CD4-positive, alpha-beta T cell treated with Interleukin-12 subunit alpha and Interleukin-12 subunit beta, for 1 hour (primary cell): ENCODE measurements at regions not wholly inside any gene's neighbourhood (a gene's known extent, or its start where the extent isn't known, plus 50 kb on each side); places are given as distances from the start of the nearest gene placed in this dataset.

ENCODE experiments used
- DNase-seq: peaks from one replicate; pipeline ENCODE4 v3.0.0-alpha.2; 2020

DNA sequence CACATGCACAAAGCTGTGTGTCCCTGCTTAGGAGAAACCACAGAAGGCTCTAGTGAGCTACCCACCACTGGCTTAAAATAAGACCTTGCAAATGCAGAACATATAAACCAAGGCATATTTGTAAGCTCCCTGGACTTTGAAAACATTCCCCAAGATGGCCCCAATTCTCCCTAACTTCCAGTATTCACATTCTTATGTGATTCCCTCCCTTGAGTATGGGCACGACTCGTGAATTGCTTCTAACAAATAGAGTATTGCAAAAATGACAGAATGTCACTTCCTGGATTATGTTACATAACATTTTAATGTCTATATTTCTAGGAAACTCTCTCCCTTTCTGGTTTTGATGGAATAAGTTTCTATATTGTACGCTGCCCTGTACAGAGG lies 131.8 kb upstream of the MCTP2 start:
- DNase-seq = no peak

DNA sequence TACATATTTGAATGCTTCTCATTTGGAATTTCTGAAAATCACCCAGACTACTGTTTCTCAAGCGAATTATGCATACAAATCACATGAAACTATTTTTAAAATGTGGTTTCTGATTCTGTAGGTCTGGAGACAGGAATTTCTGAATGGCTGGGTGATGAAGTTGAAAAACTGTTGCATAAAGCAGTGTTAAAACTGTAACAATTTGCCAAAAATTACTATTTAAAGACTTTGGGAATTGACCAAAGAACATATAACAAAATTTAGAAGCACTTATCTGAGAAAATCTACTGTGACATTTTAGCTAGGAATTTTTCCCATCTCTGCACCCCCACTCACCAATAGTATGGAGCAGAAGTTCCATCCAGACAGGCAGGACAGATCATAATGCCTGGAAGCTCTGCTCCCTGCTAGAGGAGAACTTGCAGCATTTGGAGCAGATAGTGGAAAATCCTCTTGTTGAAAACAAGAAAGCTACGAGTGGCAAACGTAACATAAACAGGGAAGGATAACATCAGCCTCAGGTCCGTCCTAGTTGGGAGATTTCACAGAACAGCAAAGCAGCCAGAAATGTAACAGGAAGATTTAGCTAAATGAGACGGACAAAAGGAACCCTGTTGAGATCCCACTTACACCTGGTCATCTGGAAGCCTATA lies 132.3 kb upstream of the MCTP2 start:
- DNase-seq = no peak

DNA sequence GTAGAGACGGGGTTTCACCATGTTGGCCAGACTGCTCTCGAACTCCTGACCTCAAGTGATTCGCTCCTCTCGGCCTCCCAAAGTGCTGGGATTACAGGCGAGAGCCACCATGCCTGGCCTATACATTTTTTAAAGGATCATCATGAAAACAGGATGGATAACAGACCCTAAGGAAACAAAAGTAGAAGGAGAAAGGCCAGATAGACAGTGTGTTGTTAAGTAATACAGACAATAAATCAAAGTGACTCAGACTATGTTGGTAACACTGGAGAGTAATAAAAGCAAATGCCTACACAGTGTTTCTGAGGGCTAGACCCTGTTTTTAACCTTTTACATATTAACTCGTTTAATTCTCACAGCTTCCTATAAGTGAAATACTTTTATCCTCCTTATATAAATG lies 133.8 kb upstream of the MCTP2 start:
- no peak for DNase-seq

DNA sequence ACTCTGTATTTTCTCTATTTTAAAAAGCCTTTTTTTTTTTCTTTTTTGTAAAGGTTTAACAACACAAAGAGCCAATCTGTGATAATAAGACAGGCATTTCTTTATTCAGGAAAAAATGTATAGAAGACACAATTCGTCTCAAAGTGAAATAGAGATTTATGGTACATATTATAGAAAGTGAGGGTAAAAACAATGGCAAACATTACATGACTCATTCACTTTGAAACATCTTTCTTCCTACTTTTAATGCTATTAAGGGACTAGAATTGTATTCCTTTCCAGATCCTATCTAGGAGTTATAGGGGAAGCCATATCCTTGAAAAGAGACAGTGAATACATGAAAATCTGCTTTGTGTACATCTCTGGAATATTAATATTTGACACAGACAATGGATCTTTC lies 137.1 kb upstream of the MCTP2 start:
- no peak for DNase-seq

DNA sequence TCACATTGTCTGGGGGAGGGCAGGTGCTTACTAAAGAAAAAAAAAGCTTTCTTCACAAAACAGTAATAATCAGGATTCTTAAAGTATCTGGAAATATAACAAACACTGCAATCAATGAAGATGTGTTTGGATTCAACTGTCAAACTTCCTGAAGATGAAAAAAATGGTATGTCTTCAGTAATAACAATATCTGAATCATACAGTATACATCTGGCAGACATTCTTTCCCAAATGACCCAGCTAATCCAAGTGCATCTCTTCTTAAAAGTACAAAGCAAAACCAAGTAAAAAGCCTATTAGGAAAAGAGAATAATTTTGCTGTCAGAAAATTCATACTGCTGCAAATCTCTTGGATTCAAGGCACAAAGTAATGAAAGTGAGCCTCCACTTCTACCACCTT lies 145.0 kb upstream of the MCTP2 start:
- DNase-seq = no peak

DNA sequence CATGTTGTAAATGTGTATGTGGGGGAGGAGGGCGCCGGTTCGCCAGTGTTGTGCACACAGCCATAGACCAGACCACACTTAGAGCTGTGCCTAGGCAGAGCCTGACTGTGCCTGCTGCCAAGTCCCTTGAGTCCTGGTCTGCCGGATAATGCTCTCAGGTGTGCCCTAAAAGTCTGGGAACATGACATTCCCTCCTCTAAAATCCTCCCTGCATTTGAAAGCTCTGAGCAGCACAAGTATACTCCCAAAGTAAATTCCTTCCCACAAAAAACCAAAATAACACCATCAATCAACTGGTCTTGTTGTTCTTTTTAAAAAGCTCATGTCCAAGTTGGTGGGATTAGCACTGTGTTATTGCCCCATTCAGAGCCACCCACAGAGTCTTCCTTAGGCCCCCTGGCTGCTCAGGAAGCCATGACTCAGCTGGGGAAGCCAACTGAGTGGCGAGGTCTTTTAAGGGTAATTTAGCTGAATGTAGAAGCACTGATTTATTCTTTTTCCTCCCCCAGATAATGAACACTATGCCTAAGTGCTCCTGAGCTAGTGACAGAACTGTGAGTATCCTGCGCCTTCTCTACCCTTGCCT lies 147.8 kb upstream of the MCTP2 start:
- DNase-seq = no peak

DNA sequence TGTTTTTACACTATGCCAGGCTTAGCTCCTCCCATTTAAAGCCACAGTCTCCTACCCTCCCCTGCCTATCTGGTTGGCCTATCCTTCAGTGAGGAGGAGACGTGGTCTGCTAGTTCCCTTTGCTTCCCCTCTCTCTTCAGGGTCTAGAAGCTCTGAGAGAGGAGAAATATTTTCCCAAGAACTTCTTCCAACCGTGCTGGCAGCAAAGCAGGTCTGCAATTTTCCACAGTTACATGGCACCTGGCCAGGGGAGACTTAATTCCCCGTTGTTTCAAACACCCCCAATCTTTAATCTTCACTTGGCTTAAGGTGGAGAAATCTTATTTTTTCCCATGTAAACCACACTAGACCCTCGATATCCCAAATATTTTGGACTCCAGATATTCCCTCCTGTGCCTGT lies 149.5 kb upstream of the MCTP2 start:
- no peak for DNase-seq

DNA sequence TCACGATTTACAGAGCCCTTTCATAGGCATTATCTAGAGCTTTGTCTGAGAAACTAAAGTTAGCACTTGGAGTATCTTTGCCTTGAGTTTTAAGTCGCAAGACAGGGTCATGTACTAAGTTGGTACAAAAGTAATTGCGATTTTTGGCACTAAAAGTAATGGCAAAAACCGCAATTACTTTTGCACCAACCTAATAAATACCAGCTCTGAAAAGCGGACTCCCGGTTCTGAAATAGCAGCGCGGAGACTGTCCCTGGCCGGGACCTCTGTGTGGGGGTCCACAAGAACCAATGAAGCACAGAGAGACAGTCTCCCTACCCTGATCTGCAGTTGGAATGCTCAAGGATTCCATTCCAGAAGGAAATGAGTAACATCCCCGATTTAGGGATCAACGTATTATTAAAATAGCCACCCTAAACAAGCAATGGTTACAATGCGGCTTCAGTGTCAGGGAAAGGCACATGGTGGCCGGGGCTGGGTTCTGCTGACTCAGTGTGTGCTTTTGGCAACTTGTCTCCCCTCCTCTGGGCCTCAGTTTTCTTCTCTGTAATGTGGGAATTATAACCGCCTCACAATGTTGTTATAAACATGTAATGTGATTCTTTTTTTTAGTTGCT lies 150.3 kb upstream of the MCTP2 start:
- DNase-seq = no peak

DNA sequence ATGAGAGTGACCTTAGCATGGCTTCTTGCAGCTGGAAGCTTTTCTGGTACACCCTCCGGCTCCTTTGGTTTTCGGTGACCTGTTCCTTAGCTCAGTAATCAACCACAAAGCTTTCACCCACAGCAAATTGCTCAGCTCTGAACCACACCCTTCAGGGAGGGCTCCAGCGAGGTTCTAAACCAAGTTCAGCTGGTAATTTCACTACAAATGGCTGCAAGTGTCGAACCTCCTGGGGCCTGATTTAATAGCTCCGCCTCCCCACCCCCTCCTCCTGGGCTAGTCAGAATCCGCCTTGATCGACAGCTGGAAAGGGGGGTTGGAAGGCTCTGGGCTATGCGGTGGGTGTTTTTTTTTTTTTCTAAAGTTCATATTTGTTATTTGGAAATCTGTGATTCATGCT lies 150.9 kb upstream of the MCTP2 start:
- DNase-seq = no peak

DNA sequence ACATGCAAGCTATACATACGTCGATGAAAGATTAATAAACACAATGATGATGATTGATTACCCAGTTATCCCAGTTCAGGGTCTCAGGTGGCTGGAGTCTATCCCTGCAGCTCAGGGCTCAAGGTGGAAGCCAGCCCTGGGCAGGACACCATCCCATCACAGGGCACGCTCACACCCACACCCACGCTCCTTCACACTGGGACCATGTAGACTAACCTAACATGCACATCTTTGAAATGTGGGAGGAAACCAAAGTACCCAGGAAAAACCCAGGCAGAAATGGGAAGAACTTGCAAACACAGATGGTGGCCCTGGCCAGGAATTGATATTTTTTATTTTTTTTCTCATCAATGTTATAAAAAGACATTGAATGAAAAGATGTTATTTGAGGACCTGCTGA lies 151.4 kb upstream of the MCTP2 start:
- DNase-seq = no peak

DNA sequence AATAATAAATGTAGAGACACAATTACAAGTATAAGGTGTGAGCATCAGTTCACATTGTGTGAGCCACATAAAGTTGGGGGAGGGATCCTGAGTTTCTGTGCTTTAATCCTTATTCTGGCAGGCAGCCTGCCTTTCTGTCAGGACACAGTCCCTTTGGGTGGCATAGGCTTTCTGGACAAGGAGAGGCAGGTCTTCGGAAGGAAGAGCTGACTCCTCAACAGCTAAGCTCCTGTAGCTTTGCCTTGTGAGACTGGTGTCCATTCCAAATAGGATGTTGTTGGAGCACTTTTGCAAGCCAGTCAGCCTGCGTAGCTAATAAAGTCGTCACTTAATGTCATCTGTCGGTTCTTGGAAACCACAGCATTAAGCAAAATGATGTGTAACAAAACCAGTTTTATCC lies 151.9 kb upstream of the MCTP2 start:
- DNase-seq = no peak

DNA sequence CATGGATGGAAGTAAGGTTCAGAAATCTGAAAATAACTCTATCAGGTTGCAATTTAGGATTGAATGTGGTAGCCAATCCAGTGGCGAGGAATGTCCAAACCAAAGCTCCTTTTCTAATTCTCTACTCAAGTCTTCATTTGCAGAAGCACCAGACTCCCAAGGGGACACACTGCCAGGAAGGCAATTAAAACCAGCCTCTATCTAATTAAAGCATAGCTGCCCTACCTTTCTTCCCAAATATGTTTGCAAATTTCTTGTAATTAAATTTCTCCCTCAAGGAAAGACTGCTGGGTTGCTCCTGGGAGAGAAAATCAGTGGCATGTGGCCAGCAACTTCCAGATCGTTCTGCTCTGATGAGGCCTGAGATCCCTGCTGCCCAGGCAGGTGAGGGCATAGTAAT lies 153.4 kb upstream of the MCTP2 start:
- DNase-seq = no peak

DNA sequence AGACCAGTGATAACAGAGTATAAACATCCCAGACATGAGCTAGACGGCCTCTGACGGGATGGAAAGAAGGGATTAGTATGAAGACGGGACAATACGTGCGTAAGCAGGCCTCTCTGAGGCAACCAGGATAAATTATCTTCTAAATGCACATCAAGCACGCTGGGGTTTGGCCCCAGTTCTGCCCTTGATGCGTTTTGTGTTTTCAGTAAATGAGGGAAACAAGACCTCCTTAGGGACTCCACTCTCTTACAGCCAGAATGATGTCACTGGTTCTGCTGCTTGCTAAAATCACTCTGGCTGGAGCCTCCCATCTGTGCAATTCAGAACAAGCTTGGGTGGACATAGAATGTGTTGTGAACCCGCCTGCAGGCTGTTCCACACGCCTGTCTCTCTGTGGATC lies 156.0 kb upstream of the MCTP2 start:
- DNase-seq = no peak

DNA sequence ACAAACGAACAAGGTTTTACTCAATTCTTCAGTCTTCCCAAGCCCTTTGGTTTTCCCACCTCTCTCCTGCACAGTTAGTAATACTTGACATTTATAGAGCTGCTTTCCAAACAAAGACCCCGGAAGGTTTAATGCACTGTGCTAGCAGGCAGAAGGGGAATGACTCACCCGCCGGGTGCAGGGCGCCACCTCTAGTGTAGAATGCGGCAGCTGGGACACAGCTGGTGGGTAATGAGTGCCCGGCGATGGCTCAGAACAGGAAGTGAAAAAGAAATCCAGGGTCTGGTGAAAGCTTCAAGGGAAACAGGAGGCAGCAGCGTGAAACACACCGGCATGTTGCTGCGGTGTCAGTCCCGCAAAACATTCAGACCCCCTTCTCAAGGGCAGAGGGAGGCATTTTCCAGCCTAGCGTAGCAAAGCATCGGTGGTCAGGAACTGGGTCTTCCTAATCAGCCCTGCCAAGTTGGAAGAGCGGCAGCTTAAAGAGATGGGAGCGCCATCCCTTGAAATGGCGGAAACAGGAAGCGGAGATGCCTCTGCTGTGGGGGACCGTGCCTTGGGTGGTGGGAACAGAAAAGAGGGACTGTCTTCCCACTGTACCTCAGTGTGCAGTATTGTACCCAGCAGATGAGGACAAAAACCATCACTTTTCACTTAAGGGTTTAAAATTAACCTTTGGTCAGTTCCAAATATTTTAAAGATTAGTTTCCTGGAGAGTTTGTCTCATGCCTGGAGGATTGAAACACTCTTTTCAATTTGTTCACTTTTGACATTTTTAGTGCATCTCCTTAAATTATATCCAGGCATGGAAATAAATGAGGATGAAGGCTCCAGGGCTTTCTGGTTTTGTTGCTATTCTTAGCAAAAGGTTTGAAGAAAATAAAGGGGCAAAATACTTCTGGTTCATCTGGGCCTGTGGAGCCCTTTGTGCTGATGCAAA lies 160.7 kb upstream of the MCTP2 start:
- no peak for DNase-seq

DNA sequence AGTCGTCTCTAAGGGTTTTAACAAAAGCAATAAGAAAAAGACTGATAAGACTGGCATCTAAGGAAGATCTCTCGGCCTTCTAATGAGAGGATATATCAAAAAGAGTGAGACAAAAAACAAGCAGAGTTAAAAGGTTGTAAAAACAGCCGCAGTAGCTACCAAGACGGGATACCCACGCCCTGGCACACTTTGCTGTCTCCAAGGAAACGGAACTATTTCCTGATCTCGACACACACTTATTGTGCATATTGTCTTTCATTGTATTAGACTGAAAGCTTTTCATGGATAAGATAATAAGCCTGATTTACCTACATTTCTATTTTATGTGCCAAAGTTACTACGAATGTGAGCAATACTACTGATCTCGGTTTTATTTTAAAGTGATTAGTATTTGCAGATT lies 161.5 kb upstream of the MCTP2 start:
- no peak for DNase-seq

DNA sequence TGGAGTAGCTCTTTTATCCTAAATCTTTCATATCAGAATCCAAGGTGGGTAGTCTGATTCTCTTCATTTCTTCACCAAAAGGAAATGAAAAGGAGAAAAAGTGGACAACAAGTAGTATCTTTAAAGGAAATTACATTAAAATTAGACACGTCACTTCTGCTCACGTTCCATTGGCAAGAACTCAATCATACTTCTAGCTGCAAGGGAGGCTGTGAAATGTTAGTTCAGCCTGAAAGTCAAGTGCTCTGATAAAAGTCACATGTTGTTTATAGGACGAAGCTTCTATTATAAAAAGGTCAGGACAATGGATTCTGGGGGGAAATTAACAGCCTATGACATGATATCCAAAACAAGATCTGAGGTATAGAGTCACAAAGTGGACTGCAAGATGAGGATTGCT lies 164.6 kb upstream of the MCTP2 start:
- DNase-seq = no peak

DNA sequence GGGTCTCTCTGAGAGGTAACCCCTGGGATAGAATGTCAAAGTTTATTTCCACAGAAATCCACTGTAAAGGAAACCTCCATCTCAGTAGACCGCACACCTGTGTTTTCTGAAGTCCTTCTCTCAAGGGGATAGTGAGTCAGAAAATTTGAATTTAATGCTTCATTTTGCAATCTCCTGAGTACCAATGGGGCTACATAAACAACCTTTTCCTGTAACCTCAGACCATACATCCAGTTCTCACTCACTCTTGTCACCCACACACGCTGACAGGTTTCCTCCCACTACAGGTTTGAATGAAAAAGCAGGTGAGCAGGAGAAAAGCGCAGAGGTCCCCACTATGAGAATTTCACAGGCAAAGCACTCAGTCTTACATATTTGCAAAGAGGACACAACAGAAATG lies 165.3 kb upstream of the MCTP2 start:
- DNase-seq = no peak

DNA sequence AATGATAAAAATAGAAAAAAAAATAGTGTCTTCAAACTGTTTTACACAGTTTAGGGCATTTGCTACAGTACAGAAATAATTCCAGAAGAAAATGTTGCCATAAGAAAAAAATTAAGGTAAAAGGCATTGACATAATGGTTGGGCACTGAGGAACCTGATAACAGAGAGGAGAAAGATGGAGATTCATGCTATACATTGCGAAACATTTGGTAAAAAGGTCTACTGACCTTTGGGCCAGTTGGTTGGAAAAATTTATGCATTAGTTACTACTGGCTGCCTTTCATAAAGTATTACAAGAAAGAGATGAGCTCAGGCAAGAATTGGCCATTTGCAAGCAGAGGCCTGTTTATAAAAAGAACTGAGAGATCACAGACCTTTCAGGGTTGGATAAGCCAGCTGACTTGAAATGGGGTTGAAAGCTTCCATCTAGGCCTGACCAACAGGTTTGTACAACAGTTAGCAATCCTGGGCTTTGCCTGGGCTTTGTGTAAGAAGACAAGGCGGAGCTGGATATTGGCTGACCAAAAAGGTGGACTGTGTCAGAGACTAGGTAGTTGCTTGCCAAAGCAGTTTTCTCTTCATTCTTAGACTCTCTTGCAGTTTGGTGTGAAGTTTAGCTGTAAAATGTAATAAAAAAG lies 166.6 kb upstream of the MCTP2 start:
- no peak for DNase-seq

DNA sequence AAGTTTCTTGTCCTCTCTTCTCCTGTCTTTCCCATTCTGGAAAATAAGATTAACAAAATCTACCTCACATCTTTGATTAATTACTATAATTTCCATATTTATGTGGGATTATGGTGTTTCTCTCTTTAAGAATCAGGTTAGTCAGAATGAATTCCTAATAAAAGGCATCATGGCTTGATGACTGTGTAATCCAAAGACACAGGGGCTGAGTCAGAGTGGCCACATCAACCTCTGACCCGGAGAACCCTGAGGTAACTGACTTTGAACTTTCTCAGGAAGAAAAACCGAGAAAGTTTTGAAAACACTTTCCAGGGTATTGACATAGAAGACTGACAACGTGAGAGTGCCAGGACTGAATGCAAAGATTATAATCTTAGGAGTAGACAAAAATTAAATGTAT lies 170.3 kb upstream of the MCTP2 start:
- DNase-seq = no peak

DNA sequence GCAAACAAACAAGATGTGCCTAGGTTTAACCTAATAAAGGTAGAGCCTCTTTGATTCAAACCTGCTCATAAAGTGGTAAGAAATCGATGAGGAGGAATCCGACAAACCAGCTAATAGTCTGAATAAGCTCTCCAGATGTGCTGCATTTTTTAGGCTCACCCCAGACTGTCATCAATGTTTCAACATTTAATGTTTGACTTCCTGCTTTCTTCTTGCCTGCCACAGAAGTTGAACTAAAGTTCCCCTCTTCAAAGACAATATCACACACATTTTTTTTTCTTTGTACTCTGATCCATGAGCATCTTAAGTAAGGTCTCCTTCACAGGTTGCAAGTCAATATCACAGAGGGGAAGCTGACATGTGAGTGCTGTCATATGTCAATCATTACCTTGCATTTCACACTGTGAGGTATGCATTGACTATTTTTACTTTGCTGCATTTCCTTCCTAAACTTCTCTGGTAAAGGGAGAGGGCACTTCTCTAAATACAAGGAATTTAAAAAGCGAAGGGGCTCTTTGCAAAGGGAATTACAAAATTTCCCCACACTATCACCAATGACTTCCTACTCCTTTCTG lies 172.3 kb upstream of the MCTP2 start:
- no peak for DNase-seq

DNA sequence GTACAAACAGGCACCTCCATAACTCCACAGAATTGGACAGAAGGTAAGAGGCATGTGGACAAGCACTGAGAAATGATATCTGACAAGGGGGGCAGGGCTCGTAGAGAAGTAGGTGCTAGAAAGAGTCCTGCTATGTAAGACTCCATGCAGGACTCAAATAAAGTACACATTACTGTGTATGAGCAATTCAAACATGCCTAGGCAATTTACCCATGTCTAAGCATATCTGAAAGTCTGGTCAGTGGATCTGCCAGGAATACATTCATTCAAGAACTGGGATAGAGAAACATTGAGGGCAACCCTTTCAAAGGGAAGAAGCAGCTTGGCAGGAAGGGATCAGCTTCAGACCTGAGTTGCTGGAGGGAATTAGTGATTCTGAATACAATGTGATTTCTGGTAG lies 174.1 kb upstream of the MCTP2 start:
- DNase-seq = no peak

DNA sequence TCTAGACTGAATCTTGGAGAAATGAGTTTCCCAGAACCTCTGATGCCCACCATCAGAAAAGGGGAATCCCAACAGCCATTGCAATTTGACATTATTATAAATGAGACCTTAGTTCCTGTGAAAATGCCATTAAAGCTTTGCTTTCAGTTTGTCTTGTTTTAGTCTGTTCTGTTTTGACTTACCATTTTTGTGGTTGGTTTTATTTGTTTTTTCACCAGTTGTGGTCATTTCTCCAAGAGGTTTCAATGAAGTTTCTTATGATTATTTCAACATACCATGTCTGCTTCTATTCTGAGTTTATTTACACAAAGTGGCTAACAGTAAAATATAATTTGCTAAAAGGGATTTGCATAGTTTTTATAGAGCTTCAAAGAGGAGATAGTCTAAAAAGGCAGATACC lies 175.0 kb upstream of the MCTP2 start:
- no peak for DNase-seq

DNA sequence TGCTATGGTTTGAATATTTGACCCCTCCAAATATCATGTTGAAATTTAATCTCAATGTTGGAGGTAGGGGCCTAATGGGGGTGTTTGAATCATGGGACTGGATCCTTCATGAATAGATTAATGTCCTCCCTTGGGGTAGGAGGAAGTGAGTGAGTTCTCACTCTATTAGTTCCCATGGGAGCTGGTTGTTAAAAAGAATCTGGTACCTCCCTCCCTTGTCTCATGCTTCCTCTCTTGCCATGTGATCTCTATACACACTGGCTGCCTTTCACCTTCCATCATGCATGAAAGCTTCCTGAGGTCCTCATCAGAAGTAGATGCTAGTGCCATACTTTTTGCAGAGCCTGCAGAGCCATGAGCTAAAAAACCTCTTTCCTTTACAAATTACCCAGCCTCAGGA lies 177.7 kb upstream of the MCTP2 start:
- DNase-seq = no peak
